ENCODE measurements at regions not wholly inside any gene's neighbourhood (a gene's known extent, or its start where the extent isn't known, plus 50 kb on each side); places are given as distances from the start of the nearest gene placed in this dataset.

GRCh38 chr6:125498606-125499005, 196.8 kb upstream of the HDDC2 start:
- Histone ChIP-seq H3K36me3 (ENCODE audit: control insufficient read depth, low read depth, low read length) (no peaks in the 10 kb centered on the region), H3K27ac (ENCODE audit: low read length) (no peak overlapping the region), H3K9me3 (ENCODE audit: control insufficient read depth, low read depth, low read length) (no peaks in the 10 kb centered on the region), H3K27me3 (ENCODE audit: control insufficient read depth, insufficient read depth, low read length) (no peaks in the 10 kb centered on the region), H3K4me1 (ENCODE audit: control insufficient read depth, low read depth, low read length) (peaks cover 21% of the 10 kb centered on the region), H3K9ac (ENCODE audit: low read length) (no peak overlapping the region), H3K4me3 (ENCODE audit: low read length) (no peak overlapping the region)

DNA sequence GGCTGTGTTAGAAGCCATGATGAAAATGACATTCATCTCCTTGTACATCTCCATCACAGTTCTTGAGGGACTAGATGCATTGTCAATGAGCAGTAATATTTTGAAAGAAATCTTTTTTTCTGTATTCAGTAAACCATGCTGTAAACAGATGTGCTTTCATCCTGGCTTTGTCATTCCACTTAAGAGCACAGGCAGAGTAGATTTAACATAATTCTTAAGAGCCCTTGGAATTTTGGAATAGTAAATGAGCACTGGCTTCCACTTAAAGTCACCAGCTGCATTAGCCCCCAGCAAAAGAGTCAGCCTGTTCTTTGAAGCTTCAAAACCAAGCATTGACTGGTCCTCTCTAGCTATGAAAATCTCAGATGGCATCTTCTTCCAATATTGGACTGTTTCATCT, 197.8 kb upstream of the HDDC2 start:
- H3K27me3 ChIP-seq (ENCODE audit: control insufficient read depth, insufficient read depth, low read length), result no peaks in the 10 kb centered on the region
- no peak overlapping the region for H3K27ac ChIP-seq (ENCODE audit: low read length)
- H3K36me3 ChIP-seq (ENCODE audit: control insufficient read depth, low read depth, low read length), result no peaks in the 10 kb centered on the region
- no peak overlapping the region for H3K4me3 ChIP-seq (ENCODE audit: low read length)
- H3K9ac ChIP-seq (ENCODE audit: low read length), result no peak overlapping the region
- no peaks in the 10 kb centered on the region for H3K9me3 ChIP-seq (ENCODE audit: control insufficient read depth, low read depth, low read length)
- H3K4me1 ChIP-seq (ENCODE audit: control insufficient read depth, low read depth, low read length), result peaks cover 29% of the 10 kb centered on the region

DNA sequence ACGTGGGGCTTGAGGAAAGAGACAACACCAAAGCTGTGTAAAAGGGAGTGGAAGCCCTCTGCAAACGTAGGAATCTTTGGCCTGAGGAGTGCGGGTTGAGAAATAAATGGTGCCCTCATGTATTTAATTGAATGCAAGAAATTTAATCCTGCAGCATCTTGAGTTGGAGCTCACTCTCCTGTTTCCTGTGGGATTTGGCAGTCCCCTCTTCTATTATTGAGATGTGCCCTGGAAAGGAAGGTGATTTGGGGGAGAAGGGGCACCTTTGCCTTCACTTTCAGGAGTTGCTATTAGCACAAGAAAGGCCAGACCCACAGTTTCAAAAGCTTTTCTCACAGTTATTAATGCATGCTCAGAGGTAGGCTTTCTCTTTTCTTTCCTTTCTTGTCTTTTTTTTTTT, 201.4 kb upstream of the HDDC2 start:
- Histone ChIP-seq H3K27me3 (ENCODE audit: control insufficient read depth, insufficient read depth, low read length) (no peaks in the 10 kb centered on the region), H3K4me3 (ENCODE audit: low read length) (no peak overlapping the region), H3K27ac (ENCODE audit: low read length) (no peak overlapping the region), H3K9ac (ENCODE audit: low read length) (no peak overlapping the region), H3K36me3 (ENCODE audit: control insufficient read depth, low read depth, low read length) (no peaks in the 10 kb centered on the region), H3K9me3 (ENCODE audit: control insufficient read depth, low read depth, low read length) (no peaks in the 10 kb centered on the region), H3K4me1 (ENCODE audit: control insufficient read depth, low read depth, low read length) (peaks cover 36% of the 10 kb centered on the region)

GRCh38 chr6:125507987-125508655, 206.4 kb upstream of the HDDC2 start:
- Histone ChIP-seq H3K9me3 (ENCODE audit: control insufficient read depth, low read depth, low read length) (no peaks in the 10 kb centered on the region), H3K4me3 (ENCODE audit: low read length) (no peak overlapping the region), H3K36me3 (ENCODE audit: control insufficient read depth, low read depth, low read length) (no peaks in the 10 kb centered on the region), H3K9ac (ENCODE audit: low read length) (no peak overlapping the region), H3K27ac (ENCODE audit: low read length) (no peak overlapping the region), H3K4me1 (ENCODE audit: control insufficient read depth, low read depth, low read length) (peaks cover 20% of the 10 kb centered on the region), H3K27me3 (ENCODE audit: control insufficient read depth, insufficient read depth, low read length) (no peaks in the 10 kb centered on the region)

DNA sequence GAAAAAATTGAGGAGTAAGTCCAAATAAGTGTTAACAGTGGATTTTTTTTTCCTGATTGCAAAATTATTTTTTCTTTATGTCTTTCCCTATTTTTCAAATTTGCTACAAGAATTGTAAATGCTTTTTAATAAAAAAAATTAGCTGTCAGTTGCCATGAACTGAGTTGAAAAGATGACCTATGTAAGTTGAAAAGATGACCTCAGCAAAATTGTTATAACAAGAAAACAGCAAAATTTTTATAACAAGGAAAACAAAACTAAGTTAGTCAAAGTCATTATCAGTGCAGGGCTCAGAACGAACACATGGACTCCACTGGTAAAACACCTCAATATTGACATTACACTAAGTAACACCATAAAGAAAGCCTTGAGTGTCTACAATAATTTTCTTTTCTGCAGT, 207.0 kb upstream of the HDDC2 start:
- Histone ChIP-seq H3K4me1 (ENCODE audit: control insufficient read depth, low read depth, low read length) (peaks cover 14% of the 10 kb centered on the region), H3K4me3 (ENCODE audit: low read length) (no peak overlapping the region), H3K27ac (ENCODE audit: low read length) (no peak overlapping the region), H3K9ac (ENCODE audit: low read length) (no peak overlapping the region), H3K36me3 (ENCODE audit: control insufficient read depth, low read depth, low read length) (no peaks in the 10 kb centered on the region), H3K27me3 (ENCODE audit: control insufficient read depth, insufficient read depth, low read length) (no peaks in the 10 kb centered on the region), H3K9me3 (ENCODE audit: control insufficient read depth, low read depth, low read length) (no peaks in the 10 kb centered on the region)

- H3K4me1 ChIP-seq (ENCODE audit: control insufficient read depth, low read depth, low read length), result peaks cover 8% of the 10 kb centered on the region
- H3K9me3 ChIP-seq (ENCODE audit: control insufficient read depth, low read depth, low read length), result no peaks in the 10 kb centered on the region
- no peak overlapping the region for H3K27ac ChIP-seq (ENCODE audit: low read length)
- H3K36me3 ChIP-seq (ENCODE audit: control insufficient read depth, low read depth, low read length), result no peaks in the 10 kb centered on the region
- H3K27me3 ChIP-seq (ENCODE audit: control insufficient read depth, insufficient read depth, low read length), result no peaks in the 10 kb centered on the region
- H3K9ac ChIP-seq (ENCODE audit: low read length), result no peak overlapping the region
- H3K4me3 ChIP-seq (ENCODE audit: low read length), result no peak overlapping the region
Measured at GRCh38 chr6:125509477-125509876, 207.7 kb upstream of the HDDC2 start.

DNA sequence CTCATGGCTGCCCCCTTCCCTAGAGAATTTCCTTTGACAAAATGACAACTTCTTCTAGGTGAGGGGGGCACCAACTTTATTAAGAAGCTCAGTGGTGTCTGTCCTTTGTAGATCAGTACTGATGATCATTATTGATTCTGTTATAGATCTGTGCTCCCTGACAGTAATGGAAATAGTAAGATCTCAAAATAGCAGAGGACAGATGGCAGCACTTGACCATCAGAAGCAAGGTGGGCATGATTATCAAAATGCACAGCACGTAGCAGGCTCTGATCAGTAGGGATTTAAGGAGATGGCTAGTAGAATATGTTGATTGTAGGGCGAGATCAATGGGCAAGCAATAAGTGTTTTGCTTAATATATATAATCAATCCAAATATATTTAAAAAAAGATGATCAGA, 208.6 kb upstream of the HDDC2 start:
- H3K9me3 ChIP-seq (ENCODE audit: control insufficient read depth, low read depth, low read length), result no peaks in the 10 kb centered on the region
- no peak overlapping the region for H3K27ac ChIP-seq (ENCODE audit: low read length)
- H3K4me1 ChIP-seq (ENCODE audit: control insufficient read depth, low read depth, low read length), result peaks cover 2% of the 10 kb centered on the region
- no peak overlapping the region for H3K9ac ChIP-seq (ENCODE audit: low read length)
- H3K36me3 ChIP-seq (ENCODE audit: control insufficient read depth, low read depth, low read length), result no peaks in the 10 kb centered on the region
- H3K4me3 ChIP-seq (ENCODE audit: low read length), result no peak overlapping the region
- no peaks in the 10 kb centered on the region for H3K27me3 ChIP-seq (ENCODE audit: control insufficient read depth, insufficient read depth, low read length)

GRCh38 chr6:125511809-125512396, 210.1 kb upstream of the HDDC2 start:
- H3K4me3 ChIP-seq (ENCODE audit: low read length), result no peak overlapping the region
- peaks cover 3% of the 10 kb centered on the region for H3K9me3 ChIP-seq (ENCODE audit: control insufficient read depth, low read depth, low read length)
- no peak overlapping the region for H3K9ac ChIP-seq (ENCODE audit: low read length)
- no peaks in the 10 kb centered on the region for H3K4me1 ChIP-seq (ENCODE audit: control insufficient read depth, low read depth, low read length)
- H3K36me3 ChIP-seq (ENCODE audit: control insufficient read depth, low read depth, low read length), result no peaks in the 10 kb centered on the region
- H3K27ac ChIP-seq (ENCODE audit: low read length), result no peak overlapping the region
- H3K27me3 ChIP-seq (ENCODE audit: control insufficient read depth, insufficient read depth, low read length), result no peaks in the 10 kb centered on the region

DNA sequence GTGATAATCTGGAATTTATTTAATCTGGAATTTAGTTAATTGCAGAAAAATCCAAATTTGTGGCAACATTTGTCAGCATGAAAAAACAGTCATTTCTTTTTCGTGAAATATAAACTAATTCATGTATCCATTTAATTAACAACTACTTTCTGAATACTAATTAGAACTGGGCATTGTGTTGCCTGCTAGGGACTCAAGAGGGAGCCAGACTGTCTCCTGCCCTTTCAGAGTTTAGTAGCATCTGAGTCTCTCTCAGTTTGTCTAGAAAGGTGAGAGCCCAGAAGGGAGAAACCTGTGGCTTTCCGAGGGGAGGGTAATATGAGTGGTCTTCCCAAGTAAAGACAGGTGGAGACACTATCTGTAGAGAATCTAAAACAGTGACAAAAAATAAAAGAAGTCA, 210.9 kb upstream of the HDDC2 start:
- Histone ChIP-seq H3K9me3 (ENCODE audit: control insufficient read depth, low read depth, low read length) (peaks cover 3% of the 10 kb centered on the region), H3K4me3 (ENCODE audit: low read length) (no peak overlapping the region), H3K36me3 (ENCODE audit: control insufficient read depth, low read depth, low read length) (no peaks in the 10 kb centered on the region), H3K4me1 (ENCODE audit: control insufficient read depth, low read depth, low read length) (no peaks in the 10 kb centered on the region), H3K9ac (ENCODE audit: low read length) (no peak overlapping the region), H3K27ac (ENCODE audit: low read length) (no peak overlapping the region), H3K27me3 (ENCODE audit: control insufficient read depth, insufficient read depth, low read length) (no peaks in the 10 kb centered on the region)

DNA sequence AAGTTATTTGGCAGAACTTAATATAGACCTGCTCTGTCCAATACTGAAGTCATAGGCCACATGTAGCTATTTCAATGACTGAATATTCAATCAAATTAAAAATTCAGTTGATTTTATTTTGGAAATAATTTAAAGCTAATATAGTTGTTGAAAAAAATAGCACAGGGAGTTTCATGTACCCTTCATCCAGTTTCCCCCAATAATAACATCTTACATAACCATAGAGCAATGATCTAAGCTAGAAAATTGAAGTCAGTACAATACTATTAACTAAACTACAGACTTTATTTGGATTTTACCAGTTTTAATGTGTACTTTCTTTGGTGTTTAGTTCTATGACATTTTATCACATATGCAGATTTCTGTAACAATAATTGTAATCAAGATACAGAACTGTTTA, 212.2 kb upstream of the HDDC2 start:
- H3K9ac ChIP-seq (ENCODE audit: low read length), result no peak overlapping the region
- H3K4me1 ChIP-seq (ENCODE audit: control insufficient read depth, low read depth, low read length), result no peaks in the 10 kb centered on the region
- no peak overlapping the region for H3K27ac ChIP-seq (ENCODE audit: low read length)
- H3K9me3 ChIP-seq (ENCODE audit: control insufficient read depth, low read depth, low read length), result peaks cover 3% of the 10 kb centered on the region
- H3K4me3 ChIP-seq (ENCODE audit: low read length), result no peak overlapping the region
- H3K36me3 ChIP-seq (ENCODE audit: control insufficient read depth, low read depth, low read length), result no peaks in the 10 kb centered on the region
- H3K27me3 ChIP-seq (ENCODE audit: control insufficient read depth, insufficient read depth, low read length), result no peaks in the 10 kb centered on the region

DNA sequence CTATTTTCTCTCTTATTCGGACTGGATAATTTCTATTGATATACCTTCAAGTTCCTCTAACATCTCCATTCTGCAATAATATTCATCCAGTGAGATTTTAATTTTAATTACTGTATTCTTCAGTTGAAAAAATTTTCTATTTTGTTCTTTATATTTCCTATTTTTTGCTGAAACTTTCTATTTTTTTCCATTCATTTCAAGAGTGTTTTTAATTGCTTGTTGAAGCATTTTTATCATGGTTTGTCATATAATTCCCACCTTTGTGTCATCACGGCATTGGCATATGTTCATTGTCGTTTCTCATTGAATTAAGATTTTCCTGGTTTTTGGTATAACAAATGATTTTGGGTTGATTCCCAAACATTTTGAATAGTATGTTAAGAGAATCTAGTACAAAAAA, 214.9 kb upstream of the HDDC2 start:
- Histone ChIP-seq H3K4me3 (ENCODE audit: low read length) (no peak overlapping the region), H3K27ac (ENCODE audit: low read length) (no peak overlapping the region), H3K9ac (ENCODE audit: low read length) (no peak overlapping the region), H3K36me3 (ENCODE audit: control insufficient read depth, low read depth, low read length) (no peaks in the 10 kb centered on the region), H3K9me3 (ENCODE audit: control insufficient read depth, low read depth, low read length) (peaks cover 3% of the 10 kb centered on the region), H3K27me3 (ENCODE audit: control insufficient read depth, insufficient read depth, low read length) (no peaks in the 10 kb centered on the region), H3K4me1 (ENCODE audit: control insufficient read depth, low read depth, low read length) (no peaks in the 10 kb centered on the region)

- H3K9me3 ChIP-seq (ENCODE audit: control insufficient read depth, low read depth, low read length), result peaks cover 3% of the 10 kb centered on the region
- H3K9ac ChIP-seq (ENCODE audit: low read length), result no peak overlapping the region
- no peaks in the 10 kb centered on the region for H3K4me1 ChIP-seq (ENCODE audit: control insufficient read depth, low read depth, low read length)
Measured at GRCh38 chr6:125519367-125519766, 217.6 kb upstream of the HDDC2 start.

More at GRCh38 chr6:125519367-125519766, 217.6 kb upstream of the HDDC2 start:
- Histone ChIP-seq H3K36me3 (ENCODE audit: control insufficient read depth, low read depth, low read length) (no peaks in the 10 kb centered on the region), H3K4me3 (ENCODE audit: low read length) (no peak overlapping the region), H3K27me3 (ENCODE audit: control insufficient read depth, insufficient read depth, low read length) (no peaks in the 10 kb centered on the region), H3K27ac (ENCODE audit: low read length) (no peak overlapping the region)
